ENCODE measurements at regions not wholly inside any gene's neighbourhood (a gene's known extent, or its start where the extent isn't known, plus 50 kb on each side); places are given as distances from the start of the nearest gene placed in this dataset.
A peak's percentile ranks its signal among the peaks of the same experiment; 100 is the strongest.

GRCh38 chr2:20148923-20149702 lies 75.8 kb downstream of the SDC1 start (continued):
- TF ChIP-seq THAP12 (CRISPR knock-in tag; IDR thresholded peaks at IDR 0.05) (no peak), ZNF583 (CRISPR knock-in tag; IDR thresholded peaks at IDR 0.05) (no peak), TCFL5 (CRISPR knock-in tag; conservative IDR thresholded peaks at IDR 0.05) (no peak), SREBF2 (CRISPR knock-in tag; IDR thresholded peaks at IDR 0.05) (no peak), JUND (IDR thresholded peaks at IDR 0.05; ENCODE audit: borderline replicate concordance, low read depth, low read length) (no peak), JUND (tag; IDR thresholded peaks at IDR 0.05; ENCODE audit: borderline replicate concordance, low read depth, low read length) (peak; percentile 63; the same call in 1 of the 3 replicates), ZNF134 (CRISPR knock-in tag; conservative IDR thresholded peaks at IDR 0.05) (no peak), NFYB (IDR thresholded peaks at IDR 0.05; ENCODE audit: extremely low read depth, insufficient read length) (no peak), MAX (CRISPR knock-in tag; IDR thresholded peaks at IDR 0.05) (peak; percentile 25; the same call in 1 of the 2 replicates), ZNF324 (CRISPR knock-in tag; IDR thresholded peaks at IDR 0.05) (no peak), FOXJ2 (tag; IDR thresholded peaks at IDR 0.05) (no peak), ZC3H4 (CRISPR knock-in tag; IDR thresholded peaks at IDR 0.05; ENCODE audit: borderline replicate concordance) (no peak), C11orf30 (IDR thresholded peaks at IDR 0.05; ENCODE audit: low read depth) (0 out of 2 replicates have a peak, but pooled peaks have one; percentile 13), MAFF (IDR thresholded peaks at IDR 0.05; ENCODE audit: low read length) (no peak), ZBTB11 (CRISPR knock-in tag; IDR thresholded peaks at IDR 0.05) (no peak)
- TF ChIP-seq, protein P1, sequence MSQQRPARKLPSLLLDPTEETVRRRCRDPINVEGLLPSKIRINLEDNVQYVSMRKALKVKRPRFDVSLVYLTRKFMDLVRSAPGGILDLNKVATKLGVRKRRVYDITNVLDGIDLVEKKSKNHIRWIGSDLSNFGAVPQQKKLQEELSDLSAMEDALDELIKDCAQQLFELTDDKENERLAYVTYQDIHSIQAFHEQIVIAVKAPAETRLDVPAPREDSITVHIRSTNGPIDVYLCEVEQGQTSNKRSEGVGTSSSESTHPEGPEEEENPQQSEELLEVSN (IDR thresholded peaks at IDR 0.05; ENCODE audit: borderline replicate concordance in 1 of 2, extremely low read depth in 1 of 2, insufficient read depth in 1 of 2, insufficient read length in 1 of 2, low read depth in 1 of 2, low read length in 1 of 2, poor library complexity in 1 of 2, severe bottlenecking in 1 of 2) = peak in 1 of 2 experiments; percentile 39
- TF ChIP-seq, protein P2, sequence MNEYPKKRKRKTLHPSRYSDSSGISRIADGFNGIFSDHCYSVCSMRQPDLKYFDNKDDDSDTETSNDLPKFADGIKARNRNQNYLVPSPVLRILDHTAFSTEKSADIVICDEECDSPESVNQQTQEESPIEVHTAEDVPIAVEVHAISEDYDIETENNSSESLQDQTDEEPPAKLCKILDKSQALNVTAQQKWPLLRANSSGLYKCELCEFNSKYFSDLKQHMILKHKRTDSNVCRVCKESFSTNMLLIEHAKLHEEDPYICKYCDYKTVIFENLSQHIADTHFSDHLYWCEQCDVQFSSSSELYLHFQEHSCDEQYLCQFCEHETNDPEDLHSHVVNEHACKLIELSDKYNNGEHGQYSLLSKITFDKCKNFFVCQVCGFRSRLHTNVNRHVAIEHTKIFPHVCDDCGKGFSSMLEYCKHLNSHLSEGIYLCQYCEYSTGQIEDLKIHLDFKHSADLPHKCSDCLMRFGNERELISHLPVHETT (CRISPR knock-in tag; conservative IDR thresholded peaks at IDR 0.05 in 1 of 2, IDR thresholded peaks at IDR 0.05 in 1 of 2) = no peak; a peak in 1 of 4 replicates

All from K562 (cell line).